ENCODE measurements at regions not wholly inside any gene's neighbourhood (a gene's known extent, or its start where the extent isn't known, plus 50 kb on each side); places are given as distances from the start of the nearest gene placed in this dataset.

GRCh38 chr3:10555263-10555662 lies 49.9 kb upstream of the ATP2B2 start:
- DNase-seq (ENCODE audit: low spot score), result no peak

GRCh38 chr3:10556312-10556711 lies 50.9 kb upstream of the ATP2B2 start:
- DNase-seq (ENCODE audit: low spot score), result no peak

- no peak for DNase-seq (ENCODE audit: low spot score)
Observed at GRCh38 chr3:10557250-10557649, 51.9 kb upstream of the ATP2B2 start.

- no peak for DNase-seq (ENCODE audit: low spot score)
Observed at GRCh38 chr3:10557781-10558373, 52.5 kb upstream of the ATP2B2 start.

GRCh38 chr3:10558736-10559135 lies 53.4 kb upstream of the ATP2B2 start:
- DNase-seq (ENCODE audit: low spot score), result no peak

GRCh38 chr3:10560060-10560861 lies 54.9 kb upstream of the ATP2B2 start:
- no peak for DNase-seq (ENCODE audit: low spot score)

GRCh38 chr3:10561162-10561945 lies 56.0 kb upstream of the ATP2B2 start:
- DNase-seq (ENCODE audit: low spot score), result no peak

GRCh38 chr3:10561946-10562560 lies 56.7 kb upstream of the ATP2B2 start:
- no peak for DNase-seq (ENCODE audit: low spot score)

GRCh38 chr3:10563396-10563795 lies 58.0 kb upstream of the ATP2B2 start:
- DNase-seq (ENCODE audit: low spot score), result no peak

- no peak for DNase-seq (ENCODE audit: low spot score)
Observed at GRCh38 chr3:10565814-10566213, 60.4 kb upstream of the ATP2B2 start.

GRCh38 chr3:10566451-10566850 lies 61.1 kb upstream of the ATP2B2 start:
- no peak for DNase-seq (ENCODE audit: low spot score)

- DNase-seq (ENCODE audit: low spot score), result no peak
Observed at GRCh38 chr3:10568549-10568948, 63.2 kb upstream of the ATP2B2 start.

GRCh38 chr3:10570196-10570946 lies 65.0 kb upstream of the ATP2B2 start:
- DNase-seq (ENCODE audit: low spot score), result no peak

- no peak for DNase-seq (ENCODE audit: low spot score)
Observed at GRCh38 chr3:10574101-10574620, 68.8 kb upstream of the ATP2B2 start.

- no peak for DNase-seq (ENCODE audit: low spot score)
Observed at GRCh38 chr3:10575601-10576160, 70.3 kb upstream of the ATP2B2 start.

GRCh38 chr3:10577486-10577885 lies 72.1 kb upstream of the ATP2B2 start:
- no peak for DNase-seq (ENCODE audit: low spot score)

- no peak for DNase-seq (ENCODE audit: low spot score)
Observed at GRCh38 chr3:10580426-10580825, 75.0 kb upstream of the ATP2B2 start.

GRCh38 chr3:10581251-10581650 lies 75.9 kb upstream of the ATP2B2 start:
- DNase-seq (ENCODE audit: low spot score), result no peak

- no peak for DNase-seq (ENCODE audit: low spot score)
Observed at GRCh38 chr3:10581716-10582115, 76.3 kb upstream of the ATP2B2 start.

- DNase-seq (ENCODE audit: low spot score), result no peak
Observed at GRCh38 chr3:10582733-10583132, 77.3 kb upstream of the ATP2B2 start.
